PC-9 (cell line): ENCODE measurements at regions not wholly inside any gene's neighbourhood (a gene's known extent, or its start where the extent isn't known, plus 50 kb on each side); places are given as distances from the start of the nearest gene placed in this dataset.

Experiments
- CTCF ChIP-seq: fragments of 200-600 bp; sonication (generic); conservative IDR thresholded peaks from 2 replicates; pipeline ENCODE4 v1.6.1; 2017; ENCODE audit warnings: mixed run types, antibody characterized with exemption, mild to moderate bottlenecking, moderate library complexity
- EZH2 ChIP-seq: fragments of 200-600 bp; sonication (generic); IDR thresholded peaks from 2 replicates; pipeline ENCODE4 v1.8.0; 2017; ENCODE audit warnings: antibody characterized with exemption, low read depth

GRCh38 chr11:121385688-121386087, 66.4 kb upstream of the SORL1 start:
- TF ChIP-seq CTCF, result no peak
- no peak for TF ChIP-seq EZH2
